HUES64 (cell line): ENCODE measurements at regions not wholly inside any gene's neighbourhood (a gene's known extent, or its start where the extent isn't known, plus 50 kb on each side); places are given as distances from the start of the nearest gene placed in this dataset.
"Not testable (repeated sequence)": the region's sequence is repeated elsewhere in the genome, so short reads cannot be mapped to it uniquely, and the experiment has no call there.

Source experiments
- H3K27ac ChIP-seq: 2 replicates; pipeline ENCODE4 v1.7.0; 2013; ENCODE audit warnings: low read depth, low read length, inconsistent platforms
- H3K27me3 ChIP-seq: 2 replicates; pipeline ENCODE4 v1.6.1; 2013; ENCODE audit warnings: mild to moderate bottlenecking, low read length; ENCODE audit not compliant: insufficient read depth
- H3K36me3 ChIP-seq: 2 replicates; pipeline ENCODE4 v1.6.1; 2013; ENCODE audit warnings: mild to moderate bottlenecking, low read length; ENCODE audit not compliant: insufficient read depth
- H3K4me1 ChIP-seq: 2 replicates; pipeline ENCODE4 v1.6.1; 2013; ENCODE audit warnings: mild to moderate bottlenecking, low read length, moderate library complexity; ENCODE audit not compliant: insufficient read depth
- H3K4me3 ChIP-seq: 2 replicates; pipeline ENCODE4 v1.5.1; 2013; ENCODE audit warnings: mild to moderate bottlenecking, low read length, moderate library complexity
- H3K9ac ChIP-seq: 2 replicates; pipeline ENCODE4 v1.6.1; 2013; ENCODE audit warnings: mild to moderate bottlenecking, low read depth, low read length
- H3K9me3 ChIP-seq: 2 replicates; pipeline ENCODE4 v1.6.1; 2013; ENCODE audit warnings: low read depth, low read length; ENCODE audit not compliant: insufficient read depth
- whole genome bisulfite sequencing: fragments of 150-250, 120-280 bp; methylation state at CpG from one replicate; pipeline ENCODE4 v1.1.7; 2013; ENCODE audit warnings: missing lambda C conversion rate; 5-methylcytosine and 5-hydroxymethylcytosine counted together

DNA sequence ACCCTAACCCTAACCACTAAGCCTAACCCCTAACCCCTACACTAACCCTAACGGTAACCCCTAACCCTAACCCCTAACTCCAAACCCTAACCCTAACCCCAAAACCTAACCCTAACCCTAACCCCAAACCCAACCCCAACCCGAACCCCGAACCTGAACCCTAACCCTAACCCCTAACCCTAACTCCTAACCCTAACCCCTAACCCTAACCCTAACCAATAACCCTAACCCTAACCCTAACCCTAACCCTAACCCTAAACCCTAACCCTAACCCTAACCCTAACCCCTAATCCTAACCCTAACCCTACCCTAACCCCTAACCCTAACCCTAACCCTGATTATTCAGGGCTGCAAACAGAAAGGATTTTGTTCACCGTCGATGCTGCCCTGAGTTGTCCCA, 144.6 kb upstream of the DUSP22 start:
- not testable (repeated sequence) for H3K27me3 ChIP-seq, H3K4me3 ChIP-seq, H3K27ac ChIP-seq, H3K36me3 ChIP-seq, H3K9ac ChIP-seq, H3K4me1 ChIP-seq
- WGBS = 98% methylated on average over 4 of the region's 5 CpGs
- H3K9me3 ChIP-seq = peaks cover 25% of the 10 kb centered on the region

DNA sequence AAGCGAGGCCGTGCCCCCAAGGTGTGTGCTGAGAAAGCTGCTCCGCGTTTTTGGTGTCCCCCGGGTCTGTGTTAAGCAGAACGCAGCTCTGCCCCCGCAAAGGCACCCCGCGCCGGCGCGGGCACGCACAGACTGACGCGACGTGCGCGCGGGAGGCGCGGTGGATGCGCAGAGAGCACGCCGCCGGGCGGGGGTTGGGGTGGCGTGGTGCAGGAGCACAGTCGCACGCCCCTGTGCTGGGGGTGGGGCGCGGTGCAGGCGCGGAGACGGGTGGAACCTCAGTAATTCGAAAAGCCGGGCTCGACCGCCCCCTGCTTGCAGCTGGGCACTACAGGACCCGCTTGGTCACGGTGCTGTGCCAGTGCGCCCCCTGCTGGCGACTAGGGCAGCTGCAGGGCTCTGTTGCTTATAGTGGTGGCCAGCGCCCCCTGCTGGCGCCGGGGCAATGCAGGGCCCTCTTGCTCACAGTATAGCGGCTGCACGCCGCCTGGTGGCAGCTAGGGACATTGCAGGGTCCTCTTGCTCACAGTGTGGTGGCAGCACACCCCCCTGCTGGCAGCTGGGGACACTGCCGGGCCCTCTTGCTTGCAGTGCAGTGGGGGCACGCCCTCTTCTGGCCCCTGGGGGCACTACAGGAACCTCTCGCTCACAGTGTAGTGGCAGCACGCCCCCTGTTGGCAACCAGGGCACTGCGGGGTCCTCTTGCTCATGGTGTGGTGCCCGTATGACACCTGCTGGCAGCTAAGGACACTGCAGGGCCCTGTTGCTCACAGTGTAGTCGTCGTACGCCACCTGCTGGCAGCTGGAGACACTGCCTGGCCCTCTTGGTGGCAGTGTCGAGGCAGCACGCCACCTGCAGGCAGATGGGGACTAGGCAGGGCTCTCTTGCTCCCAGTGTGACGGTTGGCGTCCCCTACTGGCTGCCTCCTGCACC, 144.0 kb upstream of the DUSP22 start:
- not testable (repeated sequence) for H3K4me1 ChIP-seq, H3K9ac ChIP-seq, H3K27me3 ChIP-seq, H3K4me3 ChIP-seq, H3K27ac ChIP-seq, H3K36me3 ChIP-seq
- peaks cover 25% of the 10 kb centered on the region for H3K9me3 ChIP-seq
- 95% methylated on average over 60 of the region's 61 CpGs for WGBS

DNA sequence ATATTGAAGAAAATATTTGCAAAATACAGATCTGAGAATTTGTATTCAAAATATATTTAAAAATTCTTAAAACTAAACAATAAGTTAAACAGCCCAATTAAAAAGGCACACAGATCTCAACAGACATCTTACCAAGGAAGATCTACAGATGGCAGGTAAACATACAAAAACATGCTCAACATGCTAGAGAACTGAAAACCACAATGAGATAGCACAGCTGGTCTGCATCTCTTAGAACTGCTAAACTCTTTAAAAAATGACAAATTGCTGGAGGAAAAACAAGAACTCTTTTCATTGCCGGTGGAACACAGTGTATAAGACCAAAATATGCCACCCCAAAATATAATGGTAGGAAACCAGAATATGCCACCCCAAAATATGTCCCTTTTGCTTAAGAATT, 142.1 kb upstream of the DUSP22 start:
- H3K27me3 ChIP-seq, H3K4me3 ChIP-seq, H3K27ac ChIP-seq, H3K36me3 ChIP-seq, H3K9ac ChIP-seq, H3K4me1 ChIP-seq: not testable (repeated sequence)
- H3K9me3 ChIP-seq = peaks cover 25% of the 10 kb centered on the region
- 87% methylated on average over 1 of the region's 1 CpG for WGBS

DNA sequence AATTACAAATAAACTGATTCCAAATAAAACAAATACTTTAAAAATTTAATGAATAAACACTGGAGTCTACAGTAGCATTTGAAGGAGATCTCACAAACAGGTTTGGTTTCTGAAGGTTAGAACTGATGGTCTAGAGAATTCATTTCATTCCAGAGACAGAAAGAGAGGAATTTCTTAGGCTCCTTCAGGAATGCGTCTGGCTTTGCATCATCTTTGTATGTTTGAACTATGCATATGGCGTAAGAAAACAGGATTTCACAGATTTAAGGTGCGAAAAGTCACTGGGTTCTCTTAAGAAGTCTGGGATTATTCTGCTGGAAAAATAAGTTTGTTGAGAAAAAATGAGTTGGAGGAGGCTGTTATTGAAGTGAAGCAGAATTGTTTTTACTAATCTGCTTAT, 139.9 kb upstream of the DUSP22 start:
- WGBS = 83% methylated on average over 3 of the region's 3 CpGs
- not testable (repeated sequence) for H3K4me3 ChIP-seq, H3K36me3 ChIP-seq

DNA sequence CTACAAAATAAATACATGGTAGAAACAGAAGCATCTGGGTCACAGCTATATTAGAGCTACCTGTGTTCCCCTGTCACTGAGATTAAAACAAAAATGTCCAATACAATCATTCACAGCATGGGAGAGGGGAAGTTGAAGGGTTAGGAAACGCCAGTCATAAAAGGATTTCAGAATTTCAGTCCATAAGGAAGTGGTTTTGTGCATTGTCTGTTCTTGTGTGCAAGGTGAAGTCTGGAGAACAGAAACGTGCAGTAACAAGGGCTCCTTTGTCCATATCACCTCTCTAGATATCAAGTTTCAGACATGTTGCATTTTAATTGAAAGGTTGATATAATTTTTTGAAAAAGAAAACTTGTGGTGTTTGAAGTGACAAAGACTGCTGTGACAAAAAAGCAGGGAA, 139.3 kb upstream of the DUSP22 start:
- H3K4me3 ChIP-seq, H3K4me1 ChIP-seq, H3K27me3 ChIP-seq, H3K9ac ChIP-seq, H3K36me3 ChIP-seq, H3K27ac ChIP-seq: not testable (repeated sequence)
- H3K9me3 ChIP-seq = peaks cover 23% of the 10 kb centered on the region
- WGBS = 78% methylated on average over 2 of the region's 2 CpGs

More for the DNA sequence above, 139.9 kb upstream of the DUSP22 start:
- not testable (repeated sequence) for H3K4me1 ChIP-seq, H3K9ac ChIP-seq, H3K27me3 ChIP-seq, H3K27ac ChIP-seq
- peaks cover 25% of the 10 kb centered on the region for H3K9me3 ChIP-seq

DNA sequence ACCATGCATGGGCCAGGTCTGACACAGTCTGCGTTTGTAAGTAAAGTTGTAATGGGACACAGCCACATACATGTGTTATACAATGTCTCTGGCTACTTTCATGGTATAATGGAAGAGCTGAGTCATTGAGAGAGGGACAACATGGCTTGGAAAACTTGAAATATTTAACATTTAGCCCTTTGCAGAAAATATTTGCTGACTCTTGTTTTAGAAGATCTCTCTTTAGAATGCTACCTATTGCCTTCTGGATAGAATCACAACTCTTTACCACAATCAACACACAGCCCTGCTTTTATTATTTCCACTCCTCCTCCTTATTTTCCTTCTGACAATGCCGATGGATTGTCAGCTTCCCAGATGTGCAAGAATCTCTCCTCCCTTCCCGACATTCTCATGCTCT, 138.4 kb upstream of the DUSP22 start:
- not testable (repeated sequence) for H3K4me3 ChIP-seq, H3K36me3 ChIP-seq, H3K27ac ChIP-seq, H3K4me1 ChIP-seq, H3K9ac ChIP-seq, H3K27me3 ChIP-seq
- peaks cover 17% of the 10 kb centered on the region for H3K9me3 ChIP-seq
- 76% methylated on average over 3 of the region's 3 CpGs for WGBS

DNA sequence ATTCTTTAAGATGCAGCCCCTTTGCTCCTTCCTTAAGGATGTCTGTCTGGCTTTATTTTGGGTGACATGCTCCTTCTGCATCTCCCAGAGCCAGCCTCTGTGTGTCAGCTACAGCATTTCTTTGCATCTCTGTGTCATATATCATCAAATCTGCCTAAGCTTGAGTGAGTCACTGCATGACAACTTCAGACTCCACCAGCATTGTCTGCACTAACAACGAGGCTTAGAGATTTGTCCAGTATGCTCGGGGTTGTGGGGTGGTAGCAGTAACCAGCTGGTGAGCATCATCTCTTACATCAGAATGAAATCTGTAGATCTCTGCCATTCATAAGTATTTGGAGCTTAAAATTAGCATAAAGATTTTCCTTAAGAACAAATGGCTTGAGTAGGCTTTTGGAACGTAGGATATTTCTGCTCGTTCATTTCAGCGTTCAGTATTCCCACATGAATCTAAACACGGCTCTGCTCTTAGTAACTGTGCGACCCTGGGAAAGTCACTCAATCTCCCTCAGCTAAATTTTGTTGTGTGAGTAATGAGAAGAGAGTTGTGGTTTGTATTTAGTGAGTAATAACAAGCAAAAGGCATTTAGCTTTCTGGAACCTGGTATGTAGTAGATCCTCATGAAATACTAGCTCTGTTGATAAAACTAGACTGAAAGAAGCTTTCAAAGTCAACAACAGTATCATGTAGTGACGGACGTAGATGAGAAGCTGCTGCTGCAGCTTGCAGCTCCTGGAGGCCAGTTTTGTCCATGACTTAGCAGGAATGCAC, 137.8 kb upstream of the DUSP22 start:
- H3K4me1 ChIP-seq, H3K27ac ChIP-seq: not testable (repeated sequence)
- WGBS = 94% methylated on average over 7 of the region's 9 CpGs

DNA sequence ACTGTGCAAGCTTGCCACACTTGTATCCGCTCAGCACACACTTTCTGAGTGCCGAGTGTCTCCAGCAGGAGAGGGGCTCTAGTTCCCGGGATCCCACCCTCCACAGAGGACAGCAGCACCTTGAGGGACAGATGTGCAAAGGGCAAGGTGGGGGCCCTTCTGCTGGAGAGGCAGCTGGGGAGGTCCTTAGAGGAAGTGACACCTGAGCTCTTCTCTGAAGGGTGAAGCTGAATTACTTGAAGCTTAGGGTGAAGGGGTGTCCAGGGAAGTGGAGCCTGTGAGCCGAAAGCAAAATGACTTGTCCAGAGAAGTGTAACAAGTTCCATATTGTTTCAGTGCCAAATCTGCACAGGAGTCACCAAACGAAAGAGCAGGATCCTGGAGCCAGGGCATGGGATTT, 136.3 kb upstream of the DUSP22 start:
- H3K4me3 ChIP-seq = no peak overlapping the region
- no peak overlapping the region for H3K27ac ChIP-seq
- 93% methylated on average over 5 of the region's 5 CpGs for WGBS
- H3K9ac ChIP-seq = no peak overlapping the region
- H3K9me3 ChIP-seq = 0 out of 2 replicates have a peak, but pooled peaks cover under 1% of the 10 kb centered on the region
- H3K4me1 ChIP-seq = no peaks in the 10 kb centered on the region
- no peaks in the 10 kb centered on the region for H3K36me3 ChIP-seq
- H3K27me3 ChIP-seq = no peaks in the 10 kb centered on the region

More for the DNA sequence above, 137.8 kb upstream of the DUSP22 start:
- not testable (repeated sequence) for H3K27me3 ChIP-seq, H3K9ac ChIP-seq, H3K36me3 ChIP-seq, H3K4me3 ChIP-seq
- H3K9me3 ChIP-seq = peaks cover 13% of the 10 kb centered on the region

DNA sequence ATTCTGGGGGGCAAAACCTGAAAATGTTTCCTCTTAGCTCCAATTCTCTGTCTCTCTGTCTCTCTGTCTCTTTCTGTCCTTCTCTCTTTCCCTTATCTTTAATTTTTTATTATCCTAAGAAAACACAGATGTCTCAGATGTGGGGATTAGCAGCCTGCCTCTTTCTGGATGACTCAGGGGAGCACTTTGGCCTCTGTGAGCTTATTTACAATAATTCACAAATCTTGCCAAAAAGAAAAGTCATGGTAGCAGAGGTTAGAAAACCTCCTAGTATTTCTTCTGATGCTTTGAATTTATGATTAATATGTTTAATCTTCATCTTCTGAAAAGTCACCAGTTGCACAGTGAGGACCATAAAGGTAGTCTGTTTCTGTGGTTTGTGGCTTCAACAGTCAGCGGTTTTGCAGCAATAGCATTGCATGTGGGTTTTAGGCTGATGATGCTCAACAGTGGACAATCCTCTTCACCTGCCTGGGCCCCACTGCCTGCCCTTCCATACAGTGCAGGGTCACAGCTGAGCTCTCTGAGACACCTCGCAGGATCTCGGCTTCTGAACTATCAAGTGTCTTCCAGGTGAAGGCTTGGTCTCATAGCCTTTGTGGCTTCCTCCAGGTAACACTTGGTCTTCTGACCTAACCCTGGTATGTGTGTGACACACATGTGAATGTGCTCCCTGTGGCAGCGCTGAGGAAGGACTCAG, 135.7 kb upstream of the DUSP22 start:
- WGBS = 96% methylated on average over 4 of the region's 4 CpGs
- H3K9ac ChIP-seq, H3K36me3 ChIP-seq, H3K27me3 ChIP-seq, H3K4me1 ChIP-seq, H3K27ac ChIP-seq, H3K4me3 ChIP-seq, H3K9me3 ChIP-seq: not testable (repeated sequence)

DNA sequence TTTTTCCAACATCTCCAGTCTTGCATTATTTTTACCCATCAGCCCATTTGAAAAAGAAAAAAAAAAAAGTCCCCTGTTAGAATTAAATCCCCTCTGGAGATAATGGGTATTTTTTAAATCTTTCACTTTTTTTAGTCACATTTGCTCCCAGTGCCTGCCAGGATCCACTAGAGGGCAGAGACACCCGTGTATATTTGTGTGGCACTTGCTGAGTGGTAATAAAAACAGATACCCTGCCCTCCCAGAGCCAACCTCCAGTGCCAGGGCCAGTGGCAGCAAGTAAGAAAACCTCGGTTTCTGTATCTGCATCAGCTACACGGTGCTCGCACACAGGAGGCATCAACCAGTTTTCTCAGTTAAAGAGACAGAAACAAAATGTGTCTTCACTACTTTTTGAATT, 135.1 kb upstream of the DUSP22 start:
- H3K9ac ChIP-seq, H3K27ac ChIP-seq, H3K36me3 ChIP-seq, H3K27me3 ChIP-seq, H3K4me3 ChIP-seq, H3K9me3 ChIP-seq, H3K4me1 ChIP-seq: not testable (repeated sequence)
- WGBS = 60% methylated on average over 4 of the region's 4 CpGs

DNA sequence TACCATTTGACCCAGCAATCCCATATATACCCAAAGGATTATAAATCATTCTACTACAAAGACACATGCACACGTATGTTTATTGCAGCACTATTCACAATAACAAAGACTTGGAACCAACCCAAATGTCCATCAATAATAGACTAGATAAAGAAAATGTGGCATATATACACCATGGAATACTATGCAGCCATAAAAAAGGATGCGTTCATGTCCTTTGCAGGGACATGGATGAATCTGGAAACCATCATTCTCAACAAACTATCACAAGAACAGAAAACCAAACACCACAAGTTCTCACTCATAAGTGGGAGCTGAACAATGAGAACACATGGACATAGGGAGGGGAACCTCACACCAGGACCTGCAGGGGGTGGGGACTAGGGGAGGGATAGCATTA, 130.6 kb upstream of the DUSP22 start:
- not testable (repeated sequence) for H3K27ac ChIP-seq, H3K9ac ChIP-seq, H3K36me3 ChIP-seq, H3K4me3 ChIP-seq, H3K9me3 ChIP-seq, H3K4me1 ChIP-seq, H3K27me3 ChIP-seq
- 82% methylated on average over 2 of the region's 2 CpGs for WGBS
